Central memory CD4-positive, alpha-beta T cell (primary cell): ENCODE measurements at regions not wholly inside any gene's neighbourhood (a gene's known extent, or its start where the extent isn't known, plus 50 kb on each side); places are given as distances from the start of the nearest gene placed in this dataset.
"Not testable (repeated sequence)": the region's sequence is repeated elsewhere in the genome, so short reads cannot be mapped to it uniquely, and the experiment has no call there.

ENCODE experiments used
- DNase-seq: peaks from one replicate; pipeline ENCODE4 v3.0.0; 2022

- no peak for DNase-seq
These were observed 1124.7 kb upstream of the MIR17HG start for GRCh38 chr13:90222758-90223157.

GRCh38 chr13:90230311-90230710, 1117.2 kb upstream of the MIR17HG start:
- DNase-seq, result no peak

GRCh38 chr13:90232291-90232690, 1115.2 kb upstream of the MIR17HG start:
- DNase-seq, result no peak

GRCh38 chr13:90233933-90234672, 1113.4 kb upstream of the MIR17HG start:
- no peak for DNase-seq

DNA sequence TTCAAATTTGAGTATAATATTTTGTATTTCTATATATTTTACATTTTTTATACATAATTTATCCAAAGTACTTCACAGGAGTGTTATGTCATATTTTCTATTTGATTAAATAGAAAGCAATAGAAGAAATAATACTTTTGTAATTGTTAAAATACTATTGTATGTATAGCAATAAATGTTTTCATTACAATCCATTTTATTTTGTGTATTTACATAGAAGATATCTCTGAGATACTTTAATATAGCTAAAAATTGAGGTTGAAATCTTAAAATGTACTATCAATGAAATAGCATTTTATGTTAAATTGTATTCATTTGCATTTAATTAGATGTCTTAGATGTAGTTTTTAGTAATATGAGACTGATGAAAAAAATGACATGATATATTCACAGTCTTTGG, 1109.6 kb upstream of the MIR17HG start:
- DNase-seq, result no peak

DNA sequence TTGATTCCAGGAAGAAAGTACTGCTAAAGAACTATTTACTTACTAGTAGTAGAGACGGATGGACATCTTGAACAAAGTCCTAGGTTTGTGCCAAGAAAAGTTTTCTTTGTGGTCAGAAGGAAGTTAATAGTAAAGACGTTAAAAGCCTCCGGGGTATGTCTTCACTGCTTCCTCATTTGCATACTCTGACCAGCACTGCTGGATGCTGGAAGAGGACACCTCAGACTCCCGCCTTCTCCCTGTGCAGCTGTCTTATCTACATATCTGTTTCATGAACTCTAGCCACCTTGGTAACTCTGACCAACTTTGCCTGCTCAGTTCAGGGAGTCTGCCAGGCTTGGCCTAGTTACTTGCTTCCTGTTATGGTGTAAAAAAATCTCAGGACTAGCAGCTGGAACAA, 1109.1 kb upstream of the MIR17HG start:
- DNase-seq, result no peak

DNA sequence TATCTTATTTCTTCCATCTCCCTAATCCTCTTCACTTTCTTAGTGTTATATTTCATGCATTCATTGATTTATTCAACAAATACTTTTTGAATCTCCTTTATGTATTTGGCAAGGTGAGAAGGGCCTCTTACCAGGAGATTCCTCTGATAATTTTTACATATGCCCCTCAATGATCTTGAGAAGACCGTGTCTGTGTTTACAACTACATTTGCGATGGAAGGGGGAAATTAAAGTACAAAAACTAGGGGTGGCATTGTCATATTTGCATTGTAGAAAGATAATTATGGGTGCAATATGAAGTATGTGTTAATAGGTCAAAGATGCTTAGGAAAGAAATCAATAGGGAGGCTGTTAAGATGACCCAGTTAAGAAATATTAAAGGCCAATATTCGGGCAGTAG, 1108.4 kb upstream of the MIR17HG start:
- no peak for DNase-seq

DNA sequence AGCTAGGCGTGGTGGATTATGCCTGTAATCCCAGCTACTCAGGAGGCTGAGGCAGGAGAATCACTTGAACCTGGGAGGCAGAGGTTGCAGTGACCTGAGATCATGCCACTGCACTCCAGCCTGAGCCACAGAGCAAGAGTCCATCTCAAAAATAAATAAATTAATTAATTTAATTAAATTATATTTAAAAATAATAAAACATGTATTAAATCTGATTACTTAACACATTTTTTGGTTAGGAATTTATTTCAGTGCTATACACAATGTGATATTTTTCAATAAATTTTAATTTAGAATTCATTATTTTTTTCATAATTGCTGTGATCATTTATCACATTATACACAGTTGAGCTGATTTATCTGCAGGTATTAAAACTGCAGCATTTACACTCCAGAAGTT, 1101.5 kb upstream of the MIR17HG start:
- DNase-seq, result no peak

GRCh38 chr13:90246687-90247345, 1100.7 kb upstream of the MIR17HG start:
- no peak for DNase-seq

- DNase-seq, result no peak
These were observed 1093.7 kb upstream of the MIR17HG start for GRCh38 chr13:90253806-90254205.

DNA sequence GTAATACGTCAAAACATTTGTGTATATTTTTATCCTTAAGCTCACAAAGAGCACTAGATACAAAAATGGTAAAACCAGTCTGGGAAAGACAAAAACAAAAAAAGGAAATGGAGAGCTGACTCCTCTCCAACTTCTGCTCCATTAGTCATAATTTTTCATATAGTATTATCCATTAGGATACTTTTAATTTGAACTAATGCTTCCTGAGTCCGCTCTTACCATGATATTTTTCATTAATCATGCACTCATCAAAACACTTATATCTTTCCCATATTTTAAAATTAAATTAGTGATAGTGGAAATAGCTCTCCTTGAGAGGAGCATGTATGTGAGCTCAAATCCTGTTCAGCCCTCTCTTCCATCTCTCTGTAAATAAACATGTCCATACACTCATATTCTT, 1093.0 kb upstream of the MIR17HG start:
- no peak for DNase-seq

GRCh38 chr13:90256746-90257145, 1090.7 kb upstream of the MIR17HG start:
- DNase-seq, result no peak

DNA sequence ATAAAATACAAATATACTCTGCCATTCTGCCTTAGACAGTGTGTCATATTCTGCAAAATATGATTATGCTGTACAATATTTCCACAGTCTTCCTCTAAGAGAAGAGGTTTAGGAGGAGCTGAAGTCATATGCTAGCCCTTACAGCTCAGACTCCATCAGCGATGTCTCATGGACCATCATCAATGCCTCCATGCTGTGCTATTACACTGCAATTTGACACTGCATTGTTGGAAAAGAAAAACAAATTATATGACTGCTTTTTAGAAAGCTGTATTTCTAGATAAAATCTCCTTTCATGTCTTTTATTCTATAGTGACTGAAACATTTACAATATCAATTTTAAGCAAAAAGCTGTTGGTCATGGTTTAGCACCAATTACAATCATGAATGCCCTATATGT, 1089.4 kb upstream of the MIR17HG start:
- no peak for DNase-seq

- DNase-seq, result no peak
These were observed 1086.1 kb upstream of the MIR17HG start for GRCh38 chr13:90261343-90261742.

DNA sequence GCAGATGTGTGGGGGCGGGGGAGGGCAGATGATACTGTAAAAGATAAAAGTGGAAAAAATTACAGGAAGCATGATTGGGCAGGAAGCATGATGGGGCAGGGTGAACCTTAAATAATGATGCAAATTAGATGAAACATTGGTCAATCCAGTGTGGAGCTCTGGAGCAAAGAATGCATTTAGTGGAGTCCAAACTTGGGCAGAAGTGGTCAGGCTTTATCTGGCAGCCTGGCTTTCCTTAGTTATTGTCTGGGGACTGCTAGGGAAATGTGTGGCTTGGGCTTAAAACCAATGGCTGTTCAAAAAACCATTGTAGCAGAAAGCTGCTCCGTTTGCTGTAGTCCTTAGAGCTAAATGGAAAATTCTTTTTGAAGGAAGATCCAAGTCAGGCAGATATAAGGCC, 1077.3 kb upstream of the MIR17HG start:
- DNase-seq, result no peak

- DNase-seq, result no peak
These were observed 1075.1 kb upstream of the MIR17HG start for GRCh38 chr13:90272356-90272755.

DNA sequence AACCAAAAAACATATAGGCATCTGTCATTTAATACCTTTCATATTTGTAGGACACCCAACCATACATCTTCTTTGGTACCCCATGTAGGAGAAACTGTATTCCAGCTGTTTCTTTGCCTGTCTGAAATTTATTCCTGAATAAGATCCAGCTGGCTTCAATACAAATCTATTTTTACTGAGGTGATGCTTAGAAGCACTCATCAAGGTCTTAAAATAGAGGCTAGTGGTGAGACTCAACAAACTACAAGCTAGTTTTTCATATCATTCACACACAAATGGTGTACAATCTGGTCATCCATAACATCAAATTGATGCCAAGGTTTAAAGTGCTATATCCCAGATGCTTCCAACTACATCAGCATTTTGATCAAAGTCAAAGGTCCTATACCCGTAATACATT, 1071.3 kb upstream of the MIR17HG start:
- no peak for DNase-seq

- not testable (repeated sequence) for DNase-seq
These were observed 1069.3 kb upstream of the MIR17HG start for GRCh38 chr13:90278231-90278630.

GRCh38 chr13:90281709-90282108, 1065.8 kb upstream of the MIR17HG start:
- no peak for DNase-seq

DNA sequence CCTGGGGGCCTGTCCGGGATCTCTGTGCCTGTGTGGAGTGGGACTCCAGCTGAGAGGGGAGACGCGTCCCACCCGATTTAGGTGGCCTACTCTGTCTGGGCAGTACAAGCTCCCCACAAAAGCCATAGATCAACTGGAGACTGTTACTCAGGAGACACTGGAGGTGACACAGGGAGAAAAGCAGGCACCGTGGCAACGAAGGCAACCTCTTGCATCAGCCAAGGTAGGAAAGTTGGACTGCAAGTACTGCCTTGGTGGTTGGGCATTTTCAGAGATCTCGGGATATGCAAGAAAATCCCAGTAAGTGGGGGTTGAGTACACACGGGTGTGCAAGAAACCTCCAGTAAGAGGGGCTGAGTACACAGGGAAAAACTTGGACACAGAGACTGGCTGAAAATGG, 1060.0 kb upstream of the MIR17HG start:
- DNase-seq, result no peak

GRCh38 chr13:90293793-90294361, 1053.6 kb upstream of the MIR17HG start:
- DNase-seq, result no peak

DNA sequence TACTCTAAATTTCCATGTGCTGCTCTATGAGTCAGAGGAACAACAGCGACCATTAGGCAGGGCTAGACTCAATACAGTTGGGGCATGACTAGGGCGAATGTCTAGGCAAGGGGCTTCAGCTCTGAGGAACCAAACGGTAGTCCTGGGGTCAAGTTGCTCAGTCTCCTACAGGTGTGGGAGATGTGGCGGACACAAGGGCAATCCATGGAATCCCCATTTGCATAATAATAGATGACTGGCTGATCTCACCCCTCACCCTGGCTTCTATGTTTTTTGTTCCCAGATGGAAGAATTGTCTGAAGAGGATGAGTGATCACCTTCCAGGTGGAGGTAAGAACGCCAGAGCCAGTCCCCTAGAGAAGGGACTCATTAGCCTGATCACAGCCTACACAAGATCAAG, 1048.2 kb upstream of the MIR17HG start:
- DNase-seq, result no peak

DNA sequence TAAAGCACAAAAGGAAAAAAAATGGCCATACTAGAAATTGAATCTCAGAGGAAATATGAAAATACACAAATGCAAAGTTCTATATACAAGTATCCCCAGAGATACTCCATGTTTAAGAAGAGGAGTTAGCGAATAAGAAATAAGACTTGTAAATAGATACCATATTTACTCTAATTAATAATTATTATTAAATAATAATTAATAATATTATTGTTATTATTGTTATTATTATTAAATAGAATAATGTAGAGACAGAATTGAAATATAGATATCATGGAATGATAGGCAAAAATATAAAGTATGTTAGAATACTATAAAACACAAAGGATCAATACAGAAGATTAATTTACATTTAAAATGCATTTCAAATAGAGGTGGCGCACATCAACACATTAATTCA, 1047.5 kb upstream of the MIR17HG start:
- no peak for DNase-seq

DNA sequence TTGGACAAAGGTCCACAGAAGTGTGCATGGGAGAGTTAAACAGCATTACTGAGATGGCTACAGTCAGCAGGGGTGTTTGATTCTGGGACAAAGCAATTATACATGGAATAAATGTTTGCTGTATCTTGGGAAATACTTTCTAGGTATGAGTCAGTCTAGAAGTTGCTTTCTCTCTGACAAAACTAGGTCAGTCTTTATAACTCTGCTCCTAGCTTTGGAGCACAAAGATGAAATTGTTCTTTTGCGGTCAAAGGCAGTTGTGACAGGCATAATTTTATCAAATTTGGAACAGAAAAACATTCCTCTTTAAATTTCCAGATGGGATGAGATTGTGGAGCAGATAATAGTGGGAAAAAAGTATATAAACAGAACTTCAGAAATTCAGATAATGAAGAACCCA, 1045.4 kb upstream of the MIR17HG start:
- DNase-seq, result no peak
